Retinal pigment epithelial cell (primary cell): ENCODE measurements at regions not wholly inside any gene's neighbourhood (a gene's known extent, or its start where the extent isn't known, plus 50 kb on each side); places are given as distances from the start of the nearest gene placed in this dataset.

Experiments
- DNase-seq: peaks from one replicate; pipeline ENCODE4 v3.0.0-alpha.2; 2010; ENCODE audit warnings: low read depth
- H3K4me3 ChIP-seq: 2 replicates; pipeline ENCODE4 v1.5.1; 2011; ENCODE audit warnings: mild to moderate bottlenecking, low read length, control low read depth, moderate library complexity
- TF ChIP-seq, protein P1 (sequence below): conservative IDR thresholded peaks from 2 replicates; pipeline ENCODE4 v1.5.1; 2011; ENCODE audit warnings: low read depth, low read length, control low read depth, inconsistent platforms

- H3K4me3 ChIP-seq = no peak overlapping the region
- no peak for DNase-seq
- TF ChIP-seq, protein P1, sequence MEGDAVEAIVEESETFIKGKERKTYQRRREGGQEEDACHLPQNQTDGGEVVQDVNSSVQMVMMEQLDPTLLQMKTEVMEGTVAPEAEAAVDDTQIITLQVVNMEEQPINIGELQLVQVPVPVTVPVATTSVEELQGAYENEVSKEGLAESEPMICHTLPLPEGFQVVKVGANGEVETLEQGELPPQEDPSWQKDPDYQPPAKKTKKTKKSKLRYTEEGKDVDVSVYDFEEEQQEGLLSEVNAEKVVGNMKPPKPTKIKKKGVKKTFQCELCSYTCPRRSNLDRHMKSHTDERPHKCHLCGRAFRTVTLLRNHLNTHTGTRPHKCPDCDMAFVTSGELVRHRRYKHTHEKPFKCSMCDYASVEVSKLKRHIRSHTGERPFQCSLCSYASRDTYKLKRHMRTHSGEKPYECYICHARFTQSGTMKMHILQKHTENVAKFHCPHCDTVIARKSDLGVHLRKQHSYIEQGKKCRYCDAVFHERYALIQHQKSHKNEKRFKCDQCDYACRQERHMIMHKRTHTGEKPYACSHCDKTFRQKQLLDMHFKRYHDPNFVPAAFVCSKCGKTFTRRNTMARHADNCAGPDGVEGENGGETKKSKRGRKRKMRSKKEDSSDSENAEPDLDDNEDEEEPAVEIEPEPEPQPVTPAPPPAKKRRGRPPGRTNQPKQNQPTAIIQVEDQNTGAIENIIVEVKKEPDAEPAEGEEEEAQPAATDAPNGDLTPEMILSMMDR = no peak
These were observed 292.2 kb downstream of the KCNS3 start for GRCh38 chr2:18170642-18171041.

DNA sequence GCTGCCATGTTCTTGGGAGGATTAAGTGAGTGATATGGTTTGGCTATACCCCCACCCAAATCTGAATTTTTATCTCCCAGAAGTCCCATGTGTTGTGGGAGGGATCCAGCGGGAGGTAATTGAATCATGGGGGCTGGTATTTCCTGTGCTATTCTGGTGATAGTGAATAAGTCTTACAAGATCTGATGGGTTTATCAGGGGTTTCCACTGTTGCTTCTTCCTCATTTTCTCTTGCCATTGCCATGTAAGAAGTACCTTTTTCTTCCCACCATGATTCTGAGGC lies 291.4 kb downstream of the KCNS3 start:
- TF ChIP-seq, protein P1 = no peak
- DNase-seq = no peak
- H3K4me3 ChIP-seq = no peak overlapping the region

GRCh38 chr2:18169121-18169892 lies 290.8 kb downstream of the KCNS3 start:
- no peak overlapping the region for H3K4me3 ChIP-seq
- no peak for DNase-seq
- TF ChIP-seq, protein P1 = no peak

DNA sequence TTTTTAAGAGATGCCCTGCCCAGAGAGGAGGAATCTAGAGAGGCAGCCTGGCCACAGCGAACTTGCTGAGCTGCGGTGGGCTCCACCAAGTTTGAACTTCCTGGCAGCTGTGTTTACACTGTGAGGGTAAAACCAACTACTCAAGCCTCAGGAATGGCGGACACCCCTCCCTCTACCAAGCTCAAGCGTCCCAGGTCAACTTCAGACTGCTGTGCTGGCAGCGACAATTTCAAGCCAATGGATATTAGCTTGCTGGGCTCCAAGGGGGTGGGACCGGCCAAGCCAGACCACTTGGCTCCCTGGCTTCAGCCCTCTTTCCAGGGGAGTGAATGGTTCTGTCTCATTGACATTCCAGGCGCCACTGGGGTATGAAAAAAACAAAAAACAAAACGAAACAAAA lies 289.4 kb downstream of the KCNS3 start:
- TF ChIP-seq, protein P1 = no peak
- H3K4me3 ChIP-seq = no peak overlapping the region
- no peak for DNase-seq

DNA sequence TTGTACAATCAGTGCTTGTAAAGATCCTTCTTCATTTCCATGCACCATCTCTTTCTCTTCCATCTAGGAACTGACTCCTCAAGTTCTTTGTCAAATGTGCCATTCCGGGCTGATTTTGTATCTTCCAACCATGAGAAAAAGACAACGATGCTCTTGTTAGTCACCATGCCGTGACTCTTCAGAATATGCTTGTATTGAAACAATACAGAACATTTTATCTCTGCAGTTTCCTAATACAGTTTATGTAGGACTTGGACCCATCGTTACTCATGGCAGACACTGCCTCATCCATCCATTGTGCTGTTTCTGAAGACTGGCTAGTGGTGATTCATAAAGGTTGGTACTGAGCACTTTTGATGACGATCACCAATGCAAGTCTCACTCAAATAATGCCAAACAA lies 283.2 kb downstream of the KCNS3 start:
- H3K4me3 ChIP-seq = no peak overlapping the region
- DNase-seq = no peak
- TF ChIP-seq, protein P1 = no peak

DNA sequence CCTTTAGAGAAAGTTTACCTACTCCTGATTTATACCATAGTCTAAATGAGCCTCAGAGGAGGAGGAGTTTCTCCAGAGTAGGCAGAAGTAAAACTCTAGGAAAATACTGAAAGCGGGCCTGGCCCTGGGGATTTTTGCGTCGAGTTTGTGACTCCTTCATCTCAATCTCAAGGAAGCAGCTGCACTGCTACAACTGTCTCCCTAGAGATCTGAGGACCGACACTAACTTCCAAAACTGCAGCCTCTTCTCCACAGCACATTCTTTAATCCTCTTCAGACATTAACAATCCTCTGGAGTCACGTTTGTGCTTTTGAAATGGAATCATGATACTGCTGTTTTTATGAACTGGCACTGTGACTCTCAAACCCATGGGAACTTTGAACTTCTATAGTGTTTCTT lies 281.4 kb downstream of the KCNS3 start:
- no peak overlapping the region for H3K4me3 ChIP-seq
- TF ChIP-seq, protein P1 = no peak
- no peak for DNase-seq

DNA sequence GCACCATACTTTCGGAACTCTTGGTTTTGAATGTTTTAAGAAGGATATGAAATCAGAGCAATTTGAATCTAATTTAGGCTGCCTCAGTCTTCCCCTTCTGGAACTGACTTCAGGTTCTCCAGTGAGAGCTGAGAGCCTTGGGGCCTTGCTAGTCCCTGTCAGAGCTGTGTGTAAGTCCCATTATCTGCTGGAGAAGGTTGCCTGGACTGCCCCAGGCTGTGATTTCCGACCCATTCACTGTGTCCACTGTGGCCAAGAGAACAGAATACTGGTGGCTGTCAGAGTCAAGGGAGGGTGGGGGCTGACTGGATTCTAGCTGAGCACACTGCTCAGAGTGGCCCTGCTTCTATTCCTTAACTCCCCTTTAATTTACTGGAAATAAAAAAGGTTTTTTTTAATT lies 278.0 kb downstream of the KCNS3 start:
- TF ChIP-seq, protein P1 = no peak
- H3K4me3 ChIP-seq = no peak overlapping the region
- DNase-seq = no peak
